GM18517 (cell line): ENCODE measurements at regions not wholly inside any gene's neighbourhood (a gene's known extent, or its start where the extent isn't known, plus 50 kb on each side); places are given as distances from the start of the nearest gene placed in this dataset.

ENCODE experiments used
- ATAC-seq: cut with Tn5 transposase; IDR thresholded peaks from one replicate; pipeline ENCODE4 v1.9.1; 2021; ENCODE audit warnings: mild to moderate bottlenecking, moderate library complexity; ENCODE audit not compliant: unreplicated experiment

GRCh38 chr15:100734586-100734985, 132.2 kb downstream of the ASB7 start:
- ATAC-seq: no peak

- no peak for ATAC-seq
Observed at GRCh38 chr15:100735129-100736053, 133.0 kb downstream of the ASB7 start.

- no peak for ATAC-seq
Observed at GRCh38 chr15:100737214-100737613, 134.8 kb downstream of the ASB7 start.

- no peak for ATAC-seq
Observed at GRCh38 chr15:100738614-100739013, 136.2 kb downstream of the ASB7 start.

- no peak for ATAC-seq
Observed at GRCh38 chr15:100740138-100740537, 137.7 kb downstream of the ASB7 start.

GRCh38 chr15:100751585-100751984, 128.0 kb upstream of the ALDH1A3 start:
- no peak for ATAC-seq

- ATAC-seq: no peak
Observed at GRCh38 chr15:100753503-100753902, 126.1 kb upstream of the ALDH1A3 start.

GRCh38 chr15:100757661-100758060, 122.0 kb upstream of the ALDH1A3 start:
- ATAC-seq: no peak

- ATAC-seq: no peak
Observed at GRCh38 chr15:100758555-100758954, 121.1 kb upstream of the ALDH1A3 start.

- no peak for ATAC-seq
Observed at GRCh38 chr15:100759106-100759505, 120.5 kb upstream of the ALDH1A3 start.

- ATAC-seq: no peak
Observed at GRCh38 chr15:100759698-100760356, 119.8 kb upstream of the ALDH1A3 start.

GRCh38 chr15:100760357-100760903, 119.2 kb upstream of the ALDH1A3 start:
- ATAC-seq: no peak

- ATAC-seq: no peak
Observed at GRCh38 chr15:100761290-100761935, 118.2 kb upstream of the ALDH1A3 start.

GRCh38 chr15:100762289-100762688, 117.3 kb upstream of the ALDH1A3 start:
- no peak for ATAC-seq

GRCh38 chr15:100762913-100763834, 116.5 kb upstream of the ALDH1A3 start:
- ATAC-seq: no peak

- no peak for ATAC-seq
Observed at GRCh38 chr15:100763835-100764750, 115.5 kb upstream of the ALDH1A3 start.

GRCh38 chr15:100764778-100765466, 114.7 kb upstream of the ALDH1A3 start:
- ATAC-seq: no peak

- no peak for ATAC-seq
Observed at GRCh38 chr15:100765467-100766241, 114.0 kb upstream of the ALDH1A3 start.
